H1 (cell line): ENCODE measurements at regions not wholly inside any gene's neighbourhood (a gene's known extent, or its start where the extent isn't known, plus 50 kb on each side); places are given as distances from the start of the nearest gene placed in this dataset.

Experiments used
- CTCF ChIA-PET: fragments of 300-600 bp; sonication (Branson Sonifier 250); formaldehyde crosslinking; loops from one replicate; lab custom pipeline; 2021; ENCODE audit not compliant: partially characterized antibody; lab: Charles Lee
- POLR2A ChIA-PET: fragments of 300-600 bp; sonication (Branson Sonifier 250); formaldehyde crosslinking; loops from one replicate; lab custom pipeline; 2021; ENCODE audit warnings: inconsistent platforms; ENCODE audit not compliant: partially characterized antibody; lab: Charles Lee
- DNase-seq, 2 experiments: peaks; one replicate each; pipeline versions ENCODE4 v3.0.0 to v3.0.0-alpha.2; 2010 to 2022; ENCODE audit warnings: low spot score in 2 of 2, low read depth in 1 of 2, mixed read lengths in 1 of 2
- FAIRE-seq: peaks from 2 replicates; lab custom pipeline; 2011; peaks lifted over from hg19 to GRCh38; lab: Jason Lieb, UNC
- H2AFZ ChIP-seq: 2 replicates; pipeline ENCODE4 v1.8.1; 2012; ENCODE audit warnings: low read length, inconsistent platforms
- H2AK5ac ChIP-seq: 2 replicates; pipeline ENCODE4 v1.6.1; 2013; ENCODE audit warnings: low read depth, low read length
- H2BK120ac ChIP-seq: replicated peaks from 2 replicates; pipeline ENCODE3; 2013; ENCODE audit warnings: low read depth, low read length, inconsistent platforms
- H2BK12ac ChIP-seq: 2 replicates; pipeline ENCODE4 v1.6.1; 2013; ENCODE audit warnings: low read depth, low read length
- H2BK15ac ChIP-seq: 2 replicates; pipeline ENCODE4 v1.6.1; 2013; ENCODE audit warnings: low read length
- H2BK20ac ChIP-seq: 2 replicates; pipeline ENCODE4 v1.6.1; 2013; ENCODE audit warnings: low read length
- H2BK5ac ChIP-seq: 2 replicates; pipeline ENCODE4 v1.6.1; 2013; ENCODE audit warnings: low read depth, low read length
- H3K14ac ChIP-seq: 2 replicates; pipeline ENCODE4 v1.6.1; 2013; ENCODE audit warnings: inconsistent platforms; ENCODE audit not compliant: insufficient read length
- H3K18ac ChIP-seq: 2 replicates; pipeline ENCODE4 v1.6.1; 2013; ENCODE audit warnings: low read length; ENCODE audit errors: extremely low read depth
- H3K23ac ChIP-seq: 2 replicates; pipeline ENCODE4 v1.6.1; 2013; ENCODE audit warnings: inconsistent platforms; ENCODE audit not compliant: insufficient read length
- H3K23me2 ChIP-seq: 2 replicates; pipeline ENCODE4 v1.6.1; 2013; ENCODE audit warnings: low read depth, low read length
- H3K27ac ChIP-seq: 2 replicates; pipeline ENCODE4 v1.6.1; 2011; ENCODE audit warnings: low read depth, low read length, inconsistent platforms
- H3K27me3 ChIP-seq, 4 experiments: replicated peaks in 1 of 4; 1 replicate in 1 of 4; 2 replicates in 3 of 4; pipeline versions ENCODE4 v1.6.1 to v1.8.1; 2011 to 2013; ENCODE audit warnings: low read length in 3 of 4, mild to moderate bottlenecking in 3 of 4, inconsistent platforms in 2 of 4, mixed read lengths in 2 of 4, moderate library complexity in 1 of 4; ENCODE audit not compliant: control insufficient read depth in 3 of 4, insufficient read depth in 3 of 4; ENCODE audit errors: extremely low read depth in 1 of 4
- H3K36me3 ChIP-seq, 4 experiments: 2 replicates each; pipeline versions ENCODE4 v1.6.1 to v1.8.1; 2011 to 2013; ENCODE audit warnings: mild to moderate bottlenecking in 4 of 4, low read length in 3 of 4, moderate library complexity in 2 of 4, control low read depth in 1 of 4, inconsistent platforms in 1 of 4; ENCODE audit not compliant: insufficient read depth in 4 of 4, control insufficient read depth in 2 of 4
- H3K4ac ChIP-seq: replicated peaks from 2 replicates; pipeline ENCODE3; 2013; ENCODE audit warnings: low read length, low read depth, mixed read lengths, inconsistent platforms; ENCODE audit not compliant: insufficient read length
- H3K4me1 ChIP-seq, 4 experiments: replicated peaks in 1 of 4; 1 replicate in 1 of 4; 2 replicates in 3 of 4; pipeline versions ENCODE4 v1.6.1 to v1.8.1; 2011 to 2013; ENCODE audit warnings: low read length in 3 of 4, inconsistent platforms in 2 of 4, mixed read lengths in 1 of 4; ENCODE audit not compliant: insufficient read depth in 4 of 4, control insufficient read depth in 3 of 4
- H3K4me2 ChIP-seq, 2 experiments: 2 replicates each; pipeline versions ENCODE4 v1.6.1 to v1.8.1; 2011 to 2013; ENCODE audit warnings: low read depth in 2 of 2, low read length in 2 of 2, control low read depth in 1 of 2, inconsistent platforms in 1 of 2, mild to moderate bottlenecking in 1 of 2; ENCODE audit not compliant: insufficient read depth in 1 of 2
- H3K4me3 ChIP-seq, 4 experiments: fragments of 200-600, 300-600 bp in 1 of 4; sonication (generic), shearing (Covaris generic), sonication (Bioruptor Twin) in 1 of 4; 2 replicates each; pipeline versions ENCODE4 v1.5.1 to v1.8.1; 2011 to 2016; ENCODE audit warnings: low read length in 4 of 4, low read depth in 3 of 4, control low read depth in 2 of 4, inconsistent platforms in 2 of 4, mild to moderate bottlenecking in 2 of 4, mixed read lengths in 1 of 4, moderate library complexity in 1 of 4; ENCODE audit not compliant: insufficient read depth in 2 of 4; ENCODE audit errors: extremely low read depth in 1 of 4
- H3K56ac ChIP-seq: replicated peaks from 2 replicates; pipeline ENCODE3; 2013; ENCODE audit warnings: low read depth, mild to moderate bottlenecking, mixed read lengths, low read length, inconsistent platforms; ENCODE audit not compliant: insufficient read length
- H3K79me1 ChIP-seq: 2 replicates; pipeline ENCODE4 v1.6.1; 2013; ENCODE audit warnings: low read depth, low read length, control low read depth
- H3K79me2 ChIP-seq, 2 experiments: 2 replicates each; pipeline versions ENCODE4 v1.6.1 to v1.8.1; 2012 to 2013; ENCODE audit warnings: low read length in 2 of 2, mild to moderate bottlenecking in 2 of 2, inconsistent platforms in 1 of 2; ENCODE audit not compliant: insufficient read depth in 2 of 2, control insufficient read depth in 1 of 2
- H3K9ac ChIP-seq, 4 experiments: replicated peaks in 1 of 4; 1 replicate in 1 of 4; 2 replicates in 3 of 4; pipeline versions ENCODE4 v1.6.1 to v1.8.1; 2011 to 2013; ENCODE audit warnings: low read depth in 3 of 4, low read length in 3 of 4, control low read depth in 2 of 4, mild to moderate bottlenecking in 2 of 4, moderate library complexity in 2 of 4, inconsistent platforms in 1 of 4; ENCODE audit errors: extremely low read depth in 1 of 4
- H3K9me3 ChIP-seq, 2 experiments: 2 replicates each; pipeline versions ENCODE4 v1.6.1 to v1.8.1; 2012 to 2013; ENCODE audit warnings: mild to moderate bottlenecking in 2 of 2, moderate library complexity in 2 of 2, control low read depth in 1 of 2, inconsistent platforms in 1 of 2, low read depth in 1 of 2, low read length in 1 of 2, mixed read lengths in 1 of 2; ENCODE audit not compliant: insufficient read depth in 2 of 2
- H4K20me1 ChIP-seq, 2 experiments: replicated peaks in 1 of 2; 2 replicates each; pipeline versions ENCODE3 to v1.8.1; 2011 to 2013; ENCODE audit warnings: inconsistent platforms in 2 of 2, low read length in 2 of 2, mild to moderate bottlenecking in 1 of 2; ENCODE audit not compliant: insufficient read depth in 2 of 2, control insufficient read depth in 1 of 2
- H4K5ac ChIP-seq: 2 replicates; pipeline ENCODE4 v1.6.1; 2013; ENCODE audit warnings: low read length, low read depth, mixed read lengths, inconsistent platforms; ENCODE audit not compliant: insufficient read length
- H4K8ac ChIP-seq: 2 replicates; pipeline ENCODE4 v1.8.0; 2013; ENCODE audit warnings: mild to moderate bottlenecking, moderate library complexity, low read length, inconsistent platforms; ENCODE audit not compliant: insufficient read depth; ENCODE audit errors: extremely low read depth
- H4K91ac ChIP-seq: replicated peaks from 2 replicates; pipeline ENCODE3; 2013; ENCODE audit warnings: low read length, mixed read lengths, inconsistent platforms; ENCODE audit not compliant: insufficient read length
- ASH2L ChIP-seq: fragments of 200-600, 300-600 bp; sonication (generic); IDR thresholded peaks from one replicate; pipeline ENCODE4 v1.7.1; 2017; ENCODE audit warnings: low read length
- CTBP2 ChIP-seq: IDR thresholded peaks from 2 replicates; pipeline ENCODE4 v1.7.0; 2011; ENCODE audit warnings: borderline replicate concordance, mild to moderate bottlenecking, moderate library complexity, mixed read lengths, low read length; ENCODE audit not compliant: insufficient read depth, insufficient read length
- EZH2 ChIP-seq: fragments of 200-600 bp; sonication (generic); IDR thresholded peaks from 2 replicates; pipeline ENCODE4 v1.7.1; 2012; ENCODE audit warnings: low read depth, mild to moderate bottlenecking, moderate library complexity, low read length, inconsistent platforms; ENCODE audit not compliant: severe bottlenecking
- FOSL1 ChIP-seq: IDR thresholded peaks from 2 replicates; pipeline ENCODE4 v1.6.1; 2011; ENCODE audit warnings: mild to moderate bottlenecking, low read depth, low read length, moderate library complexity; ENCODE audit not compliant: insufficient read depth
- GTF2F1 ChIP-seq: IDR thresholded peaks from 2 replicates; pipeline ENCODE4 v1.6.1; 2012; ENCODE audit warnings: low read depth, low read length, improper control_type of control experiment, borderline replicate concordance
- KDM1A ChIP-seq: fragments of 200-600, 300-600 bp; sonication (generic); IDR thresholded peaks from 2 replicates; pipeline ENCODE4 v1.7.1; 2016; ENCODE audit warnings: mild to moderate bottlenecking, low read length, borderline replicate concordance
- RBBP5 ChIP-seq: IDR thresholded peaks from 2 replicates; pipeline ENCODE4 v1.7.1; 2012; ENCODE audit warnings: low read depth, mild to moderate bottlenecking, inconsistent platforms, low read length, moderate library complexity, borderline replicate concordance
- RFX5 ChIP-seq: IDR thresholded peaks from 2 replicates; pipeline ENCODE4 v1.6.1; 2011; ENCODE audit warnings: low read depth, low read length, improper control_type of control experiment, borderline replicate concordance
- RXRA ChIP-seq: IDR thresholded peaks from 2 replicates; pipeline ENCODE4 v1.6.1; 2011; ENCODE audit warnings: low read depth, mild to moderate bottlenecking, low read length, moderate library complexity; ENCODE audit not compliant: insufficient read depth
- SP1 ChIP-seq: IDR thresholded peaks from 2 replicates; pipeline ENCODE4 v1.6.1; 2011; ENCODE audit warnings: low read depth, low read length
- SP4 ChIP-seq: IDR thresholded peaks from 2 replicates; pipeline ENCODE4 v1.6.1; 2012; ENCODE audit warnings: low read length, inconsistent platforms
- TBP ChIP-seq: IDR thresholded peaks from 2 replicates; pipeline ENCODE4 v1.6.1; 2011; ENCODE audit warnings: low read depth, low read length, improper control_type of control experiment
- WGBS, 2 experiments: shearing (Covaris generic) in 1 of 2; methylation state at CpG; one replicate each; pipeline versions ENCODE4 v1.1.6 to v1.1.7; 2013 to 2015; ENCODE audit warnings: low lambda C conversion rate in 2 of 2, mixed read lengths in 2 of 2, inconsistent platforms in 1 of 2, low coverage in 1 of 2, missing lambda C conversion rate in 1 of 2; ENCODE audit not compliant: insufficient replicate concordance in 2 of 2, insufficient coverage in 1 of 2, insufficient read length in 1 of 2; ENCODE audit errors: extremely low coverage in 1 of 2, missing lambda C conversion rate in 1 of 2; 5-methylcytosine and 5-hydroxymethylcytosine counted together
- TF ChIP-seq, protein P1 (sequence below): IDR thresholded peaks from 2 replicates; pipeline ENCODE4 v1.6.1; 2012; ENCODE audit warnings: inconsistent platforms

DNA sequence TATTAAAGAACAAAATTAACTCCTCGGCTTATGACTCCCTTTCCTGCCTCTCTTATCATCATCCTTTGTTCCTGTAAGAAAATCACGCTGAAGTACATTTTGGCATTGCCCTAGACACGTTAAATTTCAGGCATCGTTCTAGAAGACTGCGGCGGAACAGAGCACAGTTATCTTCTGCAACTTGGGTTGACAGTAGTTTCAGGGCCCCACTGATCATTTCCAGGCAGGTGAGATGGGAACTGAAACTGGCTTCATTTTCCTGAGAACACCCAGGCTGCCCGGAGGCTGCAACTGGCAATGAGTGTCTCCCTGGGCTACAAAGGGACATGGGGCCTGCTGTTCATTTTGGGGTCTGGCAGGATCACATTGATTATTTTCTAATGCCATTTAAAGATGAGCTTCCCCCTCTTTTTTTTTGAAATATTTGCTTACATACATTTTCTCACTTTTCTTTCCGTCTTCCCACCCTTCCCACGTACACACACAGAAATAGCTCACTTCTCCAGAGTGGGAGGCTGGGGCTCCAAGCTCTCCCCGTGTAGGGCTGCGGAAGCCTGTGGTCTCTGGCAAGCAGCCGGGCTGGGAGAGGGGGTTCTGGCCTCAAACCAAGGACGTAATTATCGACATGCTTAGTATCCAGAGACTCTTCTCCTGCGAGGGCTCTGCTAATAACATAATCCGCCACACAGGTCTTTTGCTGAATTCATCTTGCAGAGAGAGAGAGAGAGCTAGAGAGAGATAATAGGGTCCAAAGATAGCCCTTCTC lies 267.4 kb downstream of the ABHD5 start:
- 82 to 100% methylated on average over 2 to 16 of the region's 16 CpGs for WGBS, 2 experiments
- Histone ChIP-seq H3K9ac (no peak overlapping the region), H3K23ac (no peak overlapping the region), H3K79me1 (no peaks in the 10 kb centered on the region), H3K79me2 (no peaks in the 10 kb centered on the region), H3K4me1 (peaks cover 3 to 12% (median 5%) of the 10 kb centered on the region in 4 experiments; a peak in 5 of 7 replicates), H3K23me2 (no peaks in the 10 kb centered on the region; the same call in 1 of the 2 replicates), H3K18ac (no peak overlapping the region), H2AK5ac (no peak overlapping the region), H4K91ac (no peak overlapping the region), H3K4me3 (no peak overlapping the region), H3K27me3 (no peaks in the 10 kb centered on the region), H3K56ac (no peak overlapping the region), H2BK15ac (peak overlapping the region; percentile 7; the same call in 1 of the 2 replicates), H4K8ac (no peak overlapping the region), H3K9me3 (no peaks in the 10 kb centered on the region), H3K36me3 (no peaks in the 10 kb centered on the region), H3K14ac (no peak overlapping the region), H4K20me1 (no peaks in the 10 kb centered on the region), H2BK120ac (no peak overlapping the region), H3K4ac (no peak overlapping the region), H3K27ac (no peak overlapping the region), H2BK5ac (no peak overlapping the region), H2BK20ac (no peak overlapping the region), H3K4me2 (no peak overlapping the region), H4K5ac (no peak overlapping the region), H2AFZ (no peak overlapping the region), H2BK12ac (no peak overlapping the region)
- TF ChIP-seq RBBP5 (no peak), RFX5 (no peak), KDM1A (no peak), SP1 (no peak), CTBP2 (no peak), SP4 (no peak), GTF2F1 (no peak), TBP (no peak), RXRA (no peak), EZH2 (no peak), ASH2L (no peak), FOSL1 (no peak)
- TF ChIP-seq, protein P1, sequence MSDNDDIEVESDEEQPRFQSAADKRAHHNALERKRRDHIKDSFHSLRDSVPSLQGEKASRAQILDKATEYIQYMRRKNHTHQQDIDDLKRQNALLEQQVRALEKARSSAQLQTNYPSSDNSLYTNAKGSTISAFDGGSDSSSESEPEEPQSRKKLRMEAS, result no peak
- ChIA-PET POLR2A (interaction anchor here (1.4 kb wide), 1 partner anchor 10 kb away, joined by 4 read pairs; no protein-coding TSS in a partner anchor), CTCF (interaction anchor here (1.7 kb wide), 1 partner anchor 9 kb away, joined by 4 read pairs; no protein-coding TSS in a partner anchor)
- DNase-seq, result no peak
- no peak for FAIRE-seq
